Gastroesophageal sphincter (tissue), 3 donors: ENCODE measurements at regions not wholly inside any gene's neighbourhood (a gene's known extent, or its start where the extent isn't known, plus 50 kb on each side); places are given as distances from the start of the nearest gene placed in this dataset.

Experiments used
- POLR2A ChIP-seq, 2 donors: fragments of 450-650 bp; IDR thresholded peaks; one replicate each; pipeline ENCODE4 v1.6.1; 2017; ENCODE audit warnings: antibody characterized with exemption in 2 of 2, mild to moderate bottlenecking in 2 of 2, moderate library complexity in 1 of 2
- POLR2AphosphoS5 ChIP-seq: sonication (generic); formaldehyde crosslinking; IDR thresholded peaks from one replicate; pipeline ENCODE4 v1.6.1; 2017; ENCODE audit warnings: antibody characterized with exemption
- TF ChIP-seq, protein P1 (sequence below), 4 experiments: fragments of 200-600 bp in 2 of 4; fragments of 450-650 bp in 2 of 4; sonication (generic) in 1 of 4; IDR thresholded peaks; one replicate each; pipeline ENCODE4 v1.5.1; 2017 to 2019; ENCODE audit warnings: antibody characterized with exemption in 4 of 4, mild to moderate bottlenecking in 2 of 4, moderate library complexity in 2 of 4

DNA sequence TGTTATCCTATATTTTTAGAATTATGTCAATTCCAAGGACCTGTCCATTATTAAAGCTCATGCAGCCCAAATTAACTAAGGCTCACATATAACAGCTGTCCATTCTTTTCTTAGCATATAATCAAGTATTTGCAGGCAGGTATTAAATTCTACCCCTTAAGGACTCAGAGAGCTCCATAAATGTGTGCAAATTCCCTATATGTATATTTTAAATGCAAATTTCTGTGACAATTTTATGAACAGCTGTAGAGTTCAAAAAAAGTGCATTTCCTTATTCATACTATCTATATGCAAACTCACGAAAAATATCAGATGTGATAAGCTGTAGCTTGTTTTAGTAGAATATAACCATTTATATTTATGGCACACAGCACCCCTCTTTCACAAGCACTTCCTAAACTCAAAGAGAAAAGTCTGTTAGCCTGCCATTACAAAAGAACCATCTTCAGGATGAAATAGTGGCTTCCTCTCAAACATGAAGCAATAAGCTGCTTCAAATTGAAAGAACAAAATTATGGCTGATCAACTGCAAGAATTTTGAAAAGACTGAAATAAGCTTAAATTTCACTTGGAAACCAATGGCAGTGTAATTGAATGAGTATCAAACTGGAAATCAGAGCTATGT, 155.0 kb upstream of the REG3G start:
- TF ChIP-seq POLR2A (IDR thresholded peaks at IDR 0.05) (no peak), POLR2AphosphoS5 (no peak)
- TF ChIP-seq, protein P1, sequence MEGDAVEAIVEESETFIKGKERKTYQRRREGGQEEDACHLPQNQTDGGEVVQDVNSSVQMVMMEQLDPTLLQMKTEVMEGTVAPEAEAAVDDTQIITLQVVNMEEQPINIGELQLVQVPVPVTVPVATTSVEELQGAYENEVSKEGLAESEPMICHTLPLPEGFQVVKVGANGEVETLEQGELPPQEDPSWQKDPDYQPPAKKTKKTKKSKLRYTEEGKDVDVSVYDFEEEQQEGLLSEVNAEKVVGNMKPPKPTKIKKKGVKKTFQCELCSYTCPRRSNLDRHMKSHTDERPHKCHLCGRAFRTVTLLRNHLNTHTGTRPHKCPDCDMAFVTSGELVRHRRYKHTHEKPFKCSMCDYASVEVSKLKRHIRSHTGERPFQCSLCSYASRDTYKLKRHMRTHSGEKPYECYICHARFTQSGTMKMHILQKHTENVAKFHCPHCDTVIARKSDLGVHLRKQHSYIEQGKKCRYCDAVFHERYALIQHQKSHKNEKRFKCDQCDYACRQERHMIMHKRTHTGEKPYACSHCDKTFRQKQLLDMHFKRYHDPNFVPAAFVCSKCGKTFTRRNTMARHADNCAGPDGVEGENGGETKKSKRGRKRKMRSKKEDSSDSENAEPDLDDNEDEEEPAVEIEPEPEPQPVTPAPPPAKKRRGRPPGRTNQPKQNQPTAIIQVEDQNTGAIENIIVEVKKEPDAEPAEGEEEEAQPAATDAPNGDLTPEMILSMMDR (IDR thresholded peaks at IDR 0.05) = no peak
